Esophagus squamous epithelium (tissue), 4 donors: ENCODE measurements at regions not wholly inside any gene's neighbourhood (a gene's known extent, or its start where the extent isn't known, plus 50 kb on each side); places are given as distances from the start of the nearest gene placed in this dataset.

Source experiments
- POLR2A ChIP-seq, 4 donors: fragments of 450-650 bp; IDR thresholded peaks; one replicate each; pipeline ENCODE4 v1.6.1; 2017; ENCODE audit warnings: antibody characterized with exemption in 4 of 4, mild to moderate bottlenecking in 4 of 4, moderate library complexity in 3 of 4
- TF ChIP-seq, protein P1 (sequence below), 6 experiments: fragments of 450-650 bp in 4 of 6; fragments of 200-600 bp in 2 of 6; sonication (generic) in 2 of 6; IDR thresholded peaks; one replicate each; pipeline ENCODE4 v1.5.1; 2016 to 2019; ENCODE audit warnings: antibody characterized with exemption in 6 of 6, mild to moderate bottlenecking in 4 of 6, moderate library complexity in 4 of 6

DNA sequence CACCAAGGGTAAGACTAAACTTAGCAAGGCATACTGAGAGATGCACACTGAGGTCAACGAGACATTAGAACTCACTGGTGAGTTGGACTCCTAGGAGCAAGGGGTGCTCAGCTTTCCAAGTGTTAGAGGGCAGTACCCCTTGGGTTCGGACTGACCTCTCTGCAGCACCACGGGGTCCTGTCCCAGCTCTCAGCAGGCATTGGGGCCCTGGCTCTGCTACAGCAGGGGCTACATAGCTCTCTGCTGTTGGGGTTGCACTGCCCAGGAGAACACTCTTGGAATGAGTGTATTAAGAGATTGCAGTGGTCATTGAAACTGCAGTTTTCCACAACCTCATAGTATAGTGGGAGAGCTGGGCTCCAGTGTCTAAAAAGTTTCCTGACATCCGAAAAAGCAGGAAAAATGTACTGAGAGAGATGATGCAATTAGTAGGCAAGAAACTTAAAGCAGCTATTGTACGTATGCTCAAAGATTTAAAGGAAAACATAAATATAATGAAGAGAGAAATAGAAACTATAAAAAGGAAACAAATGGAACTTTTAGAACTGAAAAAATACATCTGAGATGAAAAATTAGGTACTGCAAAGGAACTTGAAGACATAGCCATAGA is 132.5 kb upstream of the MAX start:
- TF ChIP-seq, protein P1, sequence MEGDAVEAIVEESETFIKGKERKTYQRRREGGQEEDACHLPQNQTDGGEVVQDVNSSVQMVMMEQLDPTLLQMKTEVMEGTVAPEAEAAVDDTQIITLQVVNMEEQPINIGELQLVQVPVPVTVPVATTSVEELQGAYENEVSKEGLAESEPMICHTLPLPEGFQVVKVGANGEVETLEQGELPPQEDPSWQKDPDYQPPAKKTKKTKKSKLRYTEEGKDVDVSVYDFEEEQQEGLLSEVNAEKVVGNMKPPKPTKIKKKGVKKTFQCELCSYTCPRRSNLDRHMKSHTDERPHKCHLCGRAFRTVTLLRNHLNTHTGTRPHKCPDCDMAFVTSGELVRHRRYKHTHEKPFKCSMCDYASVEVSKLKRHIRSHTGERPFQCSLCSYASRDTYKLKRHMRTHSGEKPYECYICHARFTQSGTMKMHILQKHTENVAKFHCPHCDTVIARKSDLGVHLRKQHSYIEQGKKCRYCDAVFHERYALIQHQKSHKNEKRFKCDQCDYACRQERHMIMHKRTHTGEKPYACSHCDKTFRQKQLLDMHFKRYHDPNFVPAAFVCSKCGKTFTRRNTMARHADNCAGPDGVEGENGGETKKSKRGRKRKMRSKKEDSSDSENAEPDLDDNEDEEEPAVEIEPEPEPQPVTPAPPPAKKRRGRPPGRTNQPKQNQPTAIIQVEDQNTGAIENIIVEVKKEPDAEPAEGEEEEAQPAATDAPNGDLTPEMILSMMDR (IDR thresholded peaks at IDR 0.05) = no peak
- no peak for TF ChIP-seq POLR2A (IDR thresholded peaks at IDR 0.05)
